Heart left ventricle (tissue), 16 donors: ENCODE measurements at regions not wholly inside any gene's neighbourhood (a gene's known extent, or its start where the extent isn't known, plus 50 kb on each side); places are given as distances from the start of the nearest gene placed in this dataset.

Source experiments
- ATAC-seq, 4 donors: fragments of 200-7000 bp; cut with Tn5 transposase; one replicate each; pipeline ENCODE4 v1.9.1; 2020 to 2022; ENCODE audit warnings: moderate library complexity in 4 of 4, mild to moderate bottlenecking in 3 of 4, moderate number of reproducible peaks in 1 of 4
- DNase-seq, 5 donors: peaks; one replicate each; pipeline ENCODE4 v3.0.0-alpha.2; 2020
- H3K27ac ChIP-seq, 12 donors: fragments of 200-600 bp; sonication (generic) in 4 of 12; one replicate each; pipeline versions ENCODE4 v1.5.0 to v1.8.0; 2016 to 2022; ENCODE audit warnings: mild to moderate bottlenecking in 2 of 12
- H3K27me3 ChIP-seq, 9 donors: fragments of 200-600 bp; sonication (generic) in 2 of 9; one replicate each; pipeline versions ENCODE4 v1.5.1 to v1.8.0; 2016 to 2022; ENCODE audit warnings: mild to moderate bottlenecking in 3 of 9
- H3K36me3 ChIP-seq, 9 donors: fragments of 200-600 bp; sonication (generic) in 2 of 9; one replicate each; pipeline versions ENCODE4 v1.5.0 to v1.8.0; 2018 to 2022; ENCODE audit warnings: mild to moderate bottlenecking in 2 of 9
- H3K4me1 ChIP-seq, 12 donors: fragments of 200-600 bp; sonication (generic) in 4 of 12; one replicate each; pipeline versions ENCODE4 v1.5.0 to v1.8.0; 2016 to 2022; ENCODE audit warnings: mild to moderate bottlenecking in 3 of 12
- H3K4me3 ChIP-seq, 12 donors: fragments of 200-600 bp; sonication (generic) in 4 of 12; one replicate each; pipeline versions ENCODE4 v1.5.0 to v1.8.0; 2017 to 2022; ENCODE audit warnings: mild to moderate bottlenecking in 9 of 12, moderate library complexity in 4 of 12
- H3K9me3 ChIP-seq, 12 donors: fragments of 200-600 bp; sonication (generic) in 4 of 12; one replicate each; pipeline versions ENCODE4 v1.5.0 to v1.8.0; 2016 to 2022; ENCODE audit warnings: mild to moderate bottlenecking in 1 of 12
- POLR2A ChIP-seq, 2 donors: fragments of 450-650 bp; IDR thresholded peaks; one replicate each; pipeline ENCODE4 v1.6.1; 2017; ENCODE audit warnings: antibody characterized with exemption in 2 of 2, mild to moderate bottlenecking in 2 of 2, moderate library complexity in 2 of 2
- WGBS, 4 donors: extraction: QIAGEN DNeasy Blood & Tissue Kit in 2 of 4; methylation state at CpG; one replicate each; pipeline versions ENCODE4 v1.1.5 to v1.1.7; 2013 to 2018; 5-methylcytosine and 5-hydroxymethylcytosine counted together
- intact Hi-C, 10 donors: fragments of 100-400 bp; cut with DNase I; formaldehyde crosslinking; loops; one replicate each; pipeline versions ENCODE4 v1.11.1 to v1.14.2; 2022
- TF ChIP-seq, protein P1 (sequence below), 12 donors: fragments of 200-600 bp; sonication (generic) in 4 of 12; IDR thresholded peaks; one replicate each; pipeline versions ENCODE4 v1.5.0 to v1.8.0; 2018 to 2022; ENCODE audit warnings: antibody characterized with exemption in 12 of 12, mild to moderate bottlenecking in 5 of 12
- donor health status: ischemic (EF 13 %, LVEDD 7.1; RV severe dilation, severe dysfunction).
- donor health status: healthy with polysubstance abuse.
- donor health status: DM: no; HTN: yes; CAD: no.
- donor health status: DM: no; HTN: no; CAD: no.
- donor health status: ischemic (EF 25% LVEDD 6.9; RV normal size, moderate dysfunction).
- donor health status: ischemic (EF 25% LVEDD 5.7; RV mildly dilated, moderate dysfunction).
- donor health status: healthy.
- donor health status: DM: yes; HTN: yes; CAD: no.
- donor health status: ischemic (EF 35%, LVEDD 5.7; RV mildly dilated, moderate dysfunction).
- donor health status: nonischemic (EF 11% LVEDD 7.7; RV severe dilation, severe dysfunction).
- donor health status: DM: yes; HTN: yes; CAD: no.
- donor health status: PGD.
- donor health status: ischemic (EF 29% LVEDD 5.4; RV normal size, mild dysfunction).
- donor health status: nonischemic (EF 23%, LVEDD 6.1; RV moderate dilation, normal function).

DNA sequence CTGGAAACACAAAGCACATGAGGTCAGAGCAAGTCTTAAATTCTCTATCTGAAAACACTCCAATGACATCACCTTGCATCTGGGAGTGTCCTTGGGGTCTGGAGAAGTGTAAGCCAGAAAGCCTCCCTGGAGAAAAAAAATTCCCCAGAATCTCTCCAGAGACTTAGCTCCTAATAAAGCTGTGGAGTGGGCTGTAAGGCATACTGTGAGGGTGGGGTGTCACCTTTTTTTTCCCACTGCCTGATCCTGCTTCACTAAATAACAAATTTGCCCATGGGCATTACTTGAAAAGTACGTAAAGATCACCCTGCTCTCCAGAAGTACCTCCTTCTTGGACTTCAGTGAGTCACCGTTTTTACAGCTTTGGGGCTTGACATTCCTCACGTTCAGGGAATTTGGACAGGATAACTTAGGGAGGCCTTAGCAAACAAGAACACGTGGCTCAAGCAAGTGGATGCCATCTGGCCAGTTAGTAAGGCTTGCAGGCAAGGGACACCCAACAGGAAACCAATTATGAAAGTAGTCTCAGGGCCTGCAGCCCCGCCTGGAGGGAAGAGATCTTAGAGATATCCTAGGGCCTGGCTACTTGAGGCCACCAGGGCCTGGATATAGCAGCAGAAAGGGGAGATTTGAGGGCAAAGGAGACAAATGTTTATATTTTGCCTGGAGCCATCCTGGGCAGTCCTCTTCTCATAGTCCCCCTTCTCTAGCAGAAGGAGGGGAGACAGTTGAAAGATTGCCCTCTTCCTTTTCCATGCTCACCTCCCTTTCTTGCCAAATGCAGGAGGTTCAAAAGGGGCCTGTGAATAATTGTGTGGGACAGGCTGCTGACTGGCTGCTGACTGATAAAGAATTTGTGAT is 60.1 kb upstream of the PLAC1 start:
- WGBS, 4 donors: 43 to 49% (median 46%) methylated on average over 5 of the region's 5 CpGs
- ATAC-seq (peak; percentile 15 to 90 (median 73)), DNase-seq (peak in 3 of 5 donors; percentile 8 to 45 (median 17))
- no peaks in the 10 kb centered on the region for H3K27me3 ChIP-seq
- no peak for TF ChIP-seq POLR2A (IDR thresholded peaks at IDR 0.05)
- TF ChIP-seq, protein P1, sequence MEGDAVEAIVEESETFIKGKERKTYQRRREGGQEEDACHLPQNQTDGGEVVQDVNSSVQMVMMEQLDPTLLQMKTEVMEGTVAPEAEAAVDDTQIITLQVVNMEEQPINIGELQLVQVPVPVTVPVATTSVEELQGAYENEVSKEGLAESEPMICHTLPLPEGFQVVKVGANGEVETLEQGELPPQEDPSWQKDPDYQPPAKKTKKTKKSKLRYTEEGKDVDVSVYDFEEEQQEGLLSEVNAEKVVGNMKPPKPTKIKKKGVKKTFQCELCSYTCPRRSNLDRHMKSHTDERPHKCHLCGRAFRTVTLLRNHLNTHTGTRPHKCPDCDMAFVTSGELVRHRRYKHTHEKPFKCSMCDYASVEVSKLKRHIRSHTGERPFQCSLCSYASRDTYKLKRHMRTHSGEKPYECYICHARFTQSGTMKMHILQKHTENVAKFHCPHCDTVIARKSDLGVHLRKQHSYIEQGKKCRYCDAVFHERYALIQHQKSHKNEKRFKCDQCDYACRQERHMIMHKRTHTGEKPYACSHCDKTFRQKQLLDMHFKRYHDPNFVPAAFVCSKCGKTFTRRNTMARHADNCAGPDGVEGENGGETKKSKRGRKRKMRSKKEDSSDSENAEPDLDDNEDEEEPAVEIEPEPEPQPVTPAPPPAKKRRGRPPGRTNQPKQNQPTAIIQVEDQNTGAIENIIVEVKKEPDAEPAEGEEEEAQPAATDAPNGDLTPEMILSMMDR (IDR thresholded peaks at IDR 0.05): no peak
- peaks cover 0 to 8% (median 0%) of the 10 kb centered on the region in 12 donors for H3K4me1 ChIP-seq
- intact Hi-C loops: no loop called here
- no peaks in the 10 kb centered on the region for H3K36me3 ChIP-seq
- peaks cover 0 to 7% (median 0%) of the 10 kb centered on the region in 12 donors for H3K9me3 ChIP-seq
- no peak overlapping the region for H3K4me3 ChIP-seq
- peak overlapping the region in 2 of 12 donors; percentile 24 to 26 for H3K27ac ChIP-seq

DNA sequence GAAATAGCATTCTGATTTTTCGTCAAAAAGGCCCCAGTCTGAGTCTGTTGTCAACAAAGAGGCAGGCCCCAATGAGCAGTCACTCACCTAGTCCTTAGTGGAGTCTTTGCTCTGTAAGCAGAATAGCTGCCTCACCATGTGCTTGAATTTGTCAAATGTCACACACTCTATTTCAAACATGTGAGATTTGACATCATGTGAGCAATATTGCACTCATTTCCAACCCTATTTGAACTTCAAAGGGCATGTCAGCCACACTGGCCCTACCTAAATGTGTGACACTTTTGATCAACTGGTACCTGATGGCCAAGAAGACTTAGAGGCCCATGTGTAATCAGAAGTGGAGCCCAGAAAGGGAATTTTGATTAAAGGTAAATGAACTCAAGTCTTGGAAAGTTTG is 59.4 kb upstream of the PLAC1 start:
- DNase-seq (no peak), ATAC-seq (no peak)
- Histone ChIP-seq H3K4me3 (no peak overlapping the region), H3K4me1 (peaks cover 0 to 8% (median 0%) of the 10 kb centered on the region in 12 donors), H3K27ac (no peak overlapping the region), H3K9me3 (peaks cover 0 to 7% (median 0%) of the 10 kb centered on the region in 12 donors), H3K27me3 (no peaks in the 10 kb centered on the region), H3K36me3 (no peaks in the 10 kb centered on the region)
- intact Hi-C loops: no loop called here
- WGBS, 4 donors: 67 to 100% (median 97%) methylated on average over 1 of the region's 1 CpG
- TF ChIP-seq, protein P1 (IDR thresholded peaks at IDR 0.05): no peak
- no peak for TF ChIP-seq POLR2A (IDR thresholded peaks at IDR 0.05)

DNA sequence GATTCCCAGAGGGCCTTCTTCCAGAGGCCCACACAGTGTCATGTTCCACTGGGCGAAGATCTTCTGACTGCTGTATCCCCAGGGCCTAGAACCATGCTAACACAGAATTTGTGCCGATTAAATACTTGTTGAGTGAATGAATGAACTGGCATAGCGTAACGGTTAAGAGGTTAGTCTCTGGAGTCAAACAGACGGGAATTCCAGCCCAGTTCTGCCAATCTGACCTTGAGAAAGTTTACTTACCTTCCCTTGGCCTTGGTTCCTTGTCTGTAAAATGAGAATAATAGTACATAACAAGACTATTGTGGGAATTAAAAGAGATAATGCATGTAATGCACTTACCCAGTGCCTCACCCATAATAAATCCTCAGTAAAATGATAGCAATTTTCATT is 58.3 kb upstream of the PLAC1 start:
- no peaks in the 10 kb centered on the region for H3K27me3 ChIP-seq
- TF ChIP-seq, protein P1 (IDR thresholded peaks at IDR 0.05): no peak
- TF ChIP-seq POLR2A (IDR thresholded peaks at IDR 0.05): no peak
- WGBS, 4 donors: 75 to 96% (median 88%) methylated on average over 5 of the region's 5 CpGs
- H3K9me3 ChIP-seq: no peaks in the 10 kb centered on the region
- no peak overlapping the region for H3K27ac ChIP-seq
- peaks cover 0 to 8% (median 0%) of the 10 kb centered on the region in 12 donors for H3K4me1 ChIP-seq
- no peaks in the 10 kb centered on the region for H3K36me3 ChIP-seq
- H3K4me3 ChIP-seq: no peak overlapping the region
- no peak for ATAC-seq
- no peak for DNase-seq
- intact Hi-C loops: no loop called here

DNA sequence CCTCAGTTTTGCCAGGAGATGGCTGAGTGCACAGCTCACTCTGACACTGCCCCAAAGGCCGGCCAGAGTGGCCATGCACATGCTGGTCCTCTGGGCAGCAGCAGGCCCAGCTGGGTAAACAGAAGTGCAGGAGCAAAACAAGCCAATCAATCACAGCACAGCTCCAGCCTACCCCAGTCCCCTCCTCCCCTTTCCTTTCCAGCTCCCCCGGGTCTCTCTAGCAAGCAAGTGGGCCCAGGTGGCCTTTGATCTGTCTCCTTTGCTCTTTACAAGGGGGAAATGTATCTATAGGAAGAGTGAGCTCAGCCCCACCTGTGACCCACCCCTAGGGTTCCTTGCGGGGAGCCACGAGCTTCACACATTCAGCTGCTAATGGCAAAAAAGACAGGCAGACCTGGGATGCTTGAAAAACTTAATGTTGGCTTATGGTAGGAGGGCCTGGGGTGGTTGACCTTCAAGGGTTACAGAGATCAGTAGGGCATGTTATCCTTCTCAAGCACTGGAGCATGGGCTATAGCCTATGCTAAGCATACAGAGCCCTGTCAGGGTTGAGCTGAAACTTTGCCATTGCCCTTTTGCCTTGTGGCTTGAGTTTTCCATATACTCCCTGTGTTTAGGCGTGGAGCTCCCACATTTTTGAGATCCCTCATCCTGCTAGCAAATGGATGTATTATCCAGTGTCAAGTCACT is 57.8 kb upstream of the PLAC1 start:
- Histone ChIP-seq H3K27ac (no peak overlapping the region), H3K9me3 (no peaks in the 10 kb centered on the region), H3K27me3 (no peaks in the 10 kb centered on the region), H3K36me3 (no peaks in the 10 kb centered on the region), H3K4me1 (peaks cover 0 to 8% (median 0%) of the 10 kb centered on the region in 12 donors), H3K4me3 (no peak overlapping the region)
- intact Hi-C loops: no loop called here
- no peak for DNase-seq
- TF ChIP-seq, protein P1 (IDR thresholded peaks at IDR 0.05): no peak
- WGBS, 4 donors: 72 to 89% (median 80%) methylated on average over 4 to 5 of the region's 5 CpGs
- no peak for ATAC-seq
